OCI-LY7 (cell line): ENCODE measurements at regions not wholly inside any gene's neighbourhood (a gene's known extent, or its start where the extent isn't known, plus 50 kb on each side); places are given as distances from the start of the nearest gene placed in this dataset.

Experiments used
- BruUV-seq: library from RNA; stranded (reverse); fragments of 400-500 nt; replicated peaks from 2 replicates; lab custom pipeline; 2021; lab: Mats Ljungman, UMichigan
- CTCF ChIA-PET: fragments of 300-600 bp; sonication (Branson Sonifier 250); formaldehyde crosslinking; loops from one replicate; lab custom pipeline; 2022; ENCODE audit warnings: antibody characterized with exemption; ENCODE audit not compliant: unreplicated experiment; lab: Charles Lee
- POLR2A ChIA-PET: fragments of 300-600 bp; sonication (Branson Sonifier 250); formaldehyde crosslinking; loops from one replicate; lab custom pipeline; 2022; ENCODE audit warnings: antibody characterized with exemption; lab: Charles Lee
- DNase-seq: peaks from one replicate; pipeline ENCODE4 v3.0.0-alpha.2; 2015; ENCODE audit warnings: low spot score
- H2AFZ ChIP-seq: fragments of 200-600 bp; sonication (generic), shearing (Covaris generic); 2 replicates; pipeline ENCODE4 v1.6.1; 2014; ENCODE audit warnings: mild to moderate bottlenecking, antibody characterized with exemption, low read length, moderate library complexity
- H3K27ac ChIP-seq: fragments of 200-600 bp; sonication (generic); 2 replicates; pipeline ENCODE4 v1.5.1; 2014; ENCODE audit warnings: mixed run types, low read depth, mild to moderate bottlenecking, moderate library complexity, low read length, inconsistent platforms; ENCODE audit not compliant: poor library complexity, severe bottlenecking
- H3K36me3 ChIP-seq: fragments of 200-600 bp; sonication (generic); 2 replicates; pipeline ENCODE4 v1.6.1; 2014; ENCODE audit warnings: mild to moderate bottlenecking, antibody characterized with exemption, low read length, moderate library complexity, mixed read lengths; ENCODE audit not compliant: insufficient read depth
- H3K4me1 ChIP-seq: fragments of 200-600 bp; sonication (generic); 2 replicates; pipeline ENCODE4 v1.5.1; 2014; ENCODE audit warnings: mild to moderate bottlenecking, low read length; ENCODE audit not compliant: insufficient read depth, poor library complexity, severe bottlenecking
- H3K4me2 ChIP-seq: fragments of 200-600 bp; sonication (generic); 2 replicates; pipeline ENCODE4 v1.6.1; 2014; ENCODE audit warnings: mild to moderate bottlenecking, low read length
- H3K4me3 ChIP-seq: fragments of 200-600 bp; sonication (generic); 2 replicates; pipeline ENCODE4 v1.5.1; 2014; ENCODE audit warnings: mild to moderate bottlenecking, low read depth, low read length; ENCODE audit not compliant: poor library complexity, severe bottlenecking
- H3K79me2 ChIP-seq: fragments of 200-600 bp; sonication (generic); 2 replicates; pipeline ENCODE4 v1.6.1; 2016; ENCODE audit warnings: low read depth, mild to moderate bottlenecking, low read length, moderate library complexity, mixed read lengths; ENCODE audit not compliant: insufficient read depth
- H3K9me2 ChIP-seq: fragments of 200-600 bp; sonication (generic); 2 replicates; pipeline ENCODE4 v1.6.1; 2016; ENCODE audit warnings: mild to moderate bottlenecking, low read length, mixed read lengths; ENCODE audit not compliant: insufficient read depth
- H3K9me3 ChIP-seq: fragments of 200-600 bp; sonication (generic); 2 replicates; pipeline ENCODE4 v1.6.1; 2014; ENCODE audit warnings: mild to moderate bottlenecking, mixed run types, low read length, mixed read lengths
- H4K20me1 ChIP-seq: fragments of 200-600 bp; sonication (generic); 2 replicates; pipeline ENCODE4 v1.6.1; 2014; ENCODE audit warnings: mild to moderate bottlenecking, antibody characterized with exemption, low read length, moderate library complexity, mixed read lengths; ENCODE audit not compliant: insufficient read depth
- CTCF ChIP-seq: fragments of 200-600 bp; sonication (generic); conservative IDR thresholded peaks from 2 replicates; pipeline ENCODE4 v1.5.1; 2014; ENCODE audit warnings: mild to moderate bottlenecking, antibody characterized with exemption, low read length, moderate library complexity, mixed read lengths
- EZH2phosphoT487 ChIP-seq: fragments of 200-600 bp; sonication (generic); IDR thresholded peaks from 2 replicates; pipeline ENCODE4 v1.6.1; 2018; ENCODE audit warnings: low read depth, borderline replicate concordance, mild to moderate bottlenecking, mixed run types, antibody characterized with exemption, low read length, moderate library complexity, mixed read lengths
- intact Hi-C: fragments of 100-400 bp; cut with micrococcal nuclease; formaldehyde crosslinking; loops from one replicate; pipeline ENCODE4 v1.10.0; 2022; ENCODE audit not compliant: unreplicated experiment

GRCh38 chr2:8086357-8086756 is 595.5 kb upstream of the ID2 start:
- no peak overlapping the region for H2AFZ ChIP-seq
- H3K4me3 ChIP-seq: no peak overlapping the region
- intact Hi-C loops: no loop called here
- no peaks in the 10 kb centered on the region for H3K36me3 ChIP-seq
- no peak for DNase-seq
- H3K9me3 ChIP-seq: no peaks in the 10 kb centered on the region
- no peak overlapping the region for H3K27ac ChIP-seq
- H3K79me2 ChIP-seq: no peaks in the 10 kb centered on the region
- no peaks in the 10 kb centered on the region for H3K4me1 ChIP-seq
- H3K9me2 ChIP-seq: no peaks in the 10 kb centered on the region
- H4K20me1 ChIP-seq: no peaks in the 10 kb centered on the region
- BruUV-seq: no TSS peak
- CTCF ChIA-PET: no interaction called here
- TF ChIP-seq EZH2phosphoT487 (no peak), CTCF (no peak)
- POLR2A ChIA-PET: interaction anchor here (0.7 to 1.0 kb wide), 2 partner anchors 10 to 197 kb away, joined by 3 read pairs; no protein-coding TSS in a partner anchor
- H3K4me2 ChIP-seq: no peak overlapping the region

GRCh38 chr2:8086796-8087479 is 594.9 kb upstream of the ID2 start:
- ChIA-PET POLR2A (interaction anchor here (0.6 to 1.5 kb wide), 3 partner anchors 11 to 115 kb away, joined by 3 read pairs; no protein-coding TSS in a partner anchor), CTCF (no interaction called here)
- no peaks in the 10 kb centered on the region for H4K20me1 ChIP-seq

More at GRCh38 chr2:8086796-8087479, 594.9 kb upstream of the ID2 start:
- TF ChIP-seq EZH2phosphoT487 (no peak), CTCF (no peak)
- H2AFZ ChIP-seq: no peak overlapping the region
- no peaks in the 10 kb centered on the region for H3K9me2 ChIP-seq
- no peak for DNase-seq
- H3K36me3 ChIP-seq: no peaks in the 10 kb centered on the region
- no peaks in the 10 kb centered on the region for H3K9me3 ChIP-seq
- no peaks in the 10 kb centered on the region for H3K4me1 ChIP-seq
- BruUV-seq: no TSS peak
- no peaks in the 10 kb centered on the region for H3K79me2 ChIP-seq
- H3K4me3 ChIP-seq: no peak overlapping the region
- H3K4me2 ChIP-seq: no peak overlapping the region
- intact Hi-C loops: no loop called here
- H3K27ac ChIP-seq: no peak overlapping the region
